ENCODE measurements at regions not wholly inside any gene's neighbourhood (a gene's known extent, or its start where the extent isn't known, plus 50 kb on each side); places are given as distances from the start of the nearest gene placed in this dataset.

DNA sequence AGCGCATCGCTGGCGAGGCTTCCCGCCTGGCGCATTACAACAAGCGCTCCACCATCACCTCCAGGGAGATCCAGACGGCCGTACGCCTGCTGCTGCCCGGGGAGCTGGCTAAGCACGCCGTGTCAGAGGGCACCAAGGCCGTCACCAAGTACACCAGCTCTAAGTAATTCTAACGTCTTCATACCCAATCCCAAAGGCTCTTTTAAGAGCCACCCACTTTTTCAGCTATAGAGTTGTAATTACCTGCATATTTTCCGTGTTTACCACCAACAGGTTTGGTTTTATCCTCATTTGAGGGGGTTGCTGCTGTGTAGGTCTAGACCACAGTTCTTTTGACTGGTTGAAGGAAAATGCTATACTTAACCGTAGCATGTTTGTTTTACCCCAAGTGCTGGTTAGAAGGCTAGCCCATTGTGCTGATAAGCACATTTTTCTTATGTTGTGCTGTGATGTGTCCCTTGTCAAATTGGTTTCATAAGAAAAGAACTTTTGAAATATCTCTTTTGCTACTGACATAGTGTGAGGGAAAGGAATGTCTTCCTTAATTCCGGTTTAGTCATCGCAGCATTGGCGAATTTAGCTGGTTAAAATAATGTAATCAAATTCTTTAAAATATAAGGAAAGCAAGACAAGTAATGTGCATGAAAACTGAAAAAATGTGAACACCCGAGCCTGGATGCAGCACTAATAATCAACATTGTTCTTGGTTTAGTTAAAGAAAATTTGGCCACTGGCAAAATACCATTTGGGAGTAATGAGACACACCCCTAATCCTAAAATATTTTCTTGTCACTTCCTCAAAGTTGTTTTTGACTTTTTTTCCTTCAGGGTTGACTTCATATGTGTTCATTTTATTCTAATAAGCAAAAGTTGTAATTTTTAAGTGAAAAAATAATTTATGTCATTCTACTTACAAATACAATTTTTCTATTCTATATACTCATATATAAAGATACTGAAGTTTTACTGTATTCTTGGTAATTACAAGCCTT, 112.8 kb downstream of the HFE start:
- Histone ChIP-seq H3K9me3 (ENCODE audit: control insufficient read depth, insufficient read depth, low read length) (no peaks in the 10 kb centered on the region), H3K79me2 (ENCODE audit: control insufficient read depth, low read length) (peaks cover 6% of the 10 kb centered on the region), H3K27ac (ENCODE audit: low read depth, low read length) (peak overlapping the region; percentile 95), H3K9me2 (replicated peaks; ENCODE audit: control insufficient read depth, low read length) (no peaks in the 10 kb centered on the region), H3K27me3 (ENCODE audit: control insufficient read depth, low read length) (no peaks in the 10 kb centered on the region), H3F3A (ENCODE audit: control insufficient read depth, insufficient read depth) (peaks cover 74% of the 10 kb centered on the region), H3K36me3 (ENCODE audit: control insufficient read depth, low read length) (peaks cover 33% of the 10 kb centered on the region), H3K4me1 (ENCODE audit: control insufficient read depth, low read length) (peaks cover 62% of the 10 kb centered on the region), H4K20me1 (ENCODE audit: control insufficient read depth, insufficient read depth, low read depth, low read length) (no peaks in the 10 kb centered on the region), H3K4me2 (ENCODE audit: low read length) (peak overlapping the region; percentile 79), H3K4me3 (ENCODE audit: low read length) (peak overlapping the region; percentile 94)
- TF ChIP-seq, protein P1, sequence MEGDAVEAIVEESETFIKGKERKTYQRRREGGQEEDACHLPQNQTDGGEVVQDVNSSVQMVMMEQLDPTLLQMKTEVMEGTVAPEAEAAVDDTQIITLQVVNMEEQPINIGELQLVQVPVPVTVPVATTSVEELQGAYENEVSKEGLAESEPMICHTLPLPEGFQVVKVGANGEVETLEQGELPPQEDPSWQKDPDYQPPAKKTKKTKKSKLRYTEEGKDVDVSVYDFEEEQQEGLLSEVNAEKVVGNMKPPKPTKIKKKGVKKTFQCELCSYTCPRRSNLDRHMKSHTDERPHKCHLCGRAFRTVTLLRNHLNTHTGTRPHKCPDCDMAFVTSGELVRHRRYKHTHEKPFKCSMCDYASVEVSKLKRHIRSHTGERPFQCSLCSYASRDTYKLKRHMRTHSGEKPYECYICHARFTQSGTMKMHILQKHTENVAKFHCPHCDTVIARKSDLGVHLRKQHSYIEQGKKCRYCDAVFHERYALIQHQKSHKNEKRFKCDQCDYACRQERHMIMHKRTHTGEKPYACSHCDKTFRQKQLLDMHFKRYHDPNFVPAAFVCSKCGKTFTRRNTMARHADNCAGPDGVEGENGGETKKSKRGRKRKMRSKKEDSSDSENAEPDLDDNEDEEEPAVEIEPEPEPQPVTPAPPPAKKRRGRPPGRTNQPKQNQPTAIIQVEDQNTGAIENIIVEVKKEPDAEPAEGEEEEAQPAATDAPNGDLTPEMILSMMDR (IDR thresholded peaks at IDR 0.05; ENCODE audit: low read depth, low read length, poor library complexity, severe bottlenecking), result no peak
- no peak for TF ChIP-seq EZH2phosphoT487 (IDR thresholded peaks at IDR 0.05; ENCODE audit: borderline replicate concordance, low read length)

DNA sequence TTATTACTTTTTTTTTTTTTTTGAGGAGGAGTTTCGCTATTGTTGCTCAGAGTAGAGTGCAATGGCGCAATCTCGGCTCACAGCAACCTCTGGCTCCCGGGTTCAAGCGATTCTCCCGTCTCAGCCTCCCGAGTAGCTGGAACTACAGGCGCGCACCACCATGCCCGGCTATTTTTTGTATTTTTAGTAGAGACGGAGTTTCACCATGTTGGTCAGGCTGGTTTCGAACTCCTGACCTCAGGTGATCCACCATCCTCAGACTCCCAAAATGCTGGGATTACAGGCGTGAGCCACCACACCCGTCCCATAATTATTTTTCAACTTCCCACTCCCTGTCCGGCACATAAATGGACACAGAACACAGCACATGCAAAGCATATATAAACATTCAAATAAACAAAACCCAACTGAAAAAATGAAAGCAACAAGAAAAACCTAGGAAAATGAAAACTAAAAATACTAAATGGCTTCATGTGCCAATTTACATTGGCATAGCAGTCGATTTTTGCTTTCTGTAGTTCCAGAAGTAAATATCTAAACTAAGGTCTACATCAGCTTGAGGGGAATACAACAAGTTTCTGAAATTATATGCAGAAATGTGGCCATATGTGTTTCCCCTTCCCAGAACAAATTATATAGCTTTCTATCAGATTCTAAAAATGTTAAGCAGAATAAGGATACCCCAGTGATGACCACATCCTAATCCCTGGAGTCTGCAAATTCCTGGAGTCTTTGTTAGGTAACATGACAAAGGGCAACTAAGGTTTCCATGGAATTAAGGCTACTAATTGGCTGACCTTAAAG, 113.9 kb downstream of the HFE start:
- no peaks in the 10 kb centered on the region for H3K27me3 ChIP-seq (ENCODE audit: control insufficient read depth, low read length)
- TF ChIP-seq, protein P1 (IDR thresholded peaks at IDR 0.05; ENCODE audit: low read depth, low read length, poor library complexity, severe bottlenecking), result no peak
- TF ChIP-seq EZH2phosphoT487 (IDR thresholded peaks at IDR 0.05; ENCODE audit: borderline replicate concordance, low read length), result no peak
- H3K9me3 ChIP-seq (ENCODE audit: control insufficient read depth, insufficient read depth, low read length), result no peaks in the 10 kb centered on the region
- peaks cover 28% of the 10 kb centered on the region for H3K36me3 ChIP-seq (ENCODE audit: control insufficient read depth, low read length)
- H3K4me3 ChIP-seq (ENCODE audit: low read length), result no peak overlapping the region
- peaks cover 6% of the 10 kb centered on the region for H3K79me2 ChIP-seq (ENCODE audit: control insufficient read depth, low read length)
- peak overlapping the region; percentile 18 for H3K4me2 ChIP-seq (ENCODE audit: low read length)
- H3K9me2 ChIP-seq (replicated peaks; ENCODE audit: control insufficient read depth, low read length), result no peaks in the 10 kb centered on the region
- no peaks in the 10 kb centered on the region for H4K20me1 ChIP-seq (ENCODE audit: control insufficient read depth, insufficient read depth, low read depth, low read length)
- peaks cover 74% of the 10 kb centered on the region for H3F3A ChIP-seq (ENCODE audit: control insufficient read depth, insufficient read depth)
- peaks cover 66% of the 10 kb centered on the region for H3K4me1 ChIP-seq (ENCODE audit: control insufficient read depth, low read length)
- H3K27ac ChIP-seq (ENCODE audit: low read depth, low read length), result peak overlapping the region; percentile 19

DNA sequence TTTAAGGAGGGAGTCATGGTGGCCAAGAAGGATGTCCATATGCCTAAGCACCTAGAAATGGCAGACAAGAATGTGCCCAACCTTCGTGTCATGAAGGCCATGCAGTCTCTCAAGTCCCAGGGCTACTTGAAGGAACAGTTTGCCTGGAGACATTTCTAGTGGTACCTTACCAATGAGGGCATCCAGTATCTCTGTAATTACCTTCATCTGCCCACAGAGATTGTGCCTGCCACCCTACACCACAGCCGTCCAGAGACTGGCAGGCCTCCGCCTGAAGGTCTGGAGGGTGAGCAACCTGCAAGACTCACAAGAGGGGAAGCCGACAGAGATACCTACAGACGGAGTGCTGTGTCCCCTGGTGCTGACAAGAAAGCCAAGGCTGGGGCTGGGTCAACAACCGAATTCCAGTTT, 115.0 kb downstream of the HFE start:
- Histone ChIP-seq H3K4me1 (ENCODE audit: control insufficient read depth, low read length) (peaks cover 77% of the 10 kb centered on the region), H3K27me3 (ENCODE audit: control insufficient read depth, low read length) (no peaks in the 10 kb centered on the region), H3K79me2 (ENCODE audit: control insufficient read depth, low read length) (no peaks in the 10 kb centered on the region), H3K36me3 (ENCODE audit: control insufficient read depth, low read length) (peaks cover 18% of the 10 kb centered on the region), H4K20me1 (ENCODE audit: control insufficient read depth, insufficient read depth, low read depth, low read length) (no peaks in the 10 kb centered on the region), H3K27ac (ENCODE audit: low read depth, low read length) (peak overlapping the region; percentile 19), H3K9me2 (replicated peaks; ENCODE audit: control insufficient read depth, low read length) (no peaks in the 10 kb centered on the region), H3F3A (ENCODE audit: control insufficient read depth, insufficient read depth) (peaks cover 75% of the 10 kb centered on the region), H3K4me2 (ENCODE audit: low read length) (no peak overlapping the region), H3K9me3 (ENCODE audit: control insufficient read depth, insufficient read depth, low read length) (no peaks in the 10 kb centered on the region), H3K4me3 (ENCODE audit: low read length) (no peak overlapping the region)
- TF ChIP-seq, protein P1 (IDR thresholded peaks at IDR 0.05; ENCODE audit: low read depth, low read length, poor library complexity, severe bottlenecking), result no peak
- TF ChIP-seq EZH2phosphoT487 (IDR thresholded peaks at IDR 0.05; ENCODE audit: borderline replicate concordance, low read length), result no peak
